H9 (cell line): ENCODE measurements at regions not wholly inside any gene's neighbourhood (a gene's known extent, or its start where the extent isn't known, plus 50 kb on each side); places are given as distances from the start of the nearest gene placed in this dataset.

Experiments
- DNase-seq: peaks from one replicate; pipeline ENCODE4 v3.0.0-alpha.2; 2017
- H2AFZ ChIP-seq: one replicate; pipeline ENCODE4 v1.6.1; 2013; ENCODE audit warnings: mild to moderate bottlenecking, low read length, control low read depth, moderate library complexity
- H2AK5ac ChIP-seq: 2 replicates; pipeline ENCODE4 v1.6.1; 2013; ENCODE audit warnings: low read length, control low read depth, mixed read lengths; ENCODE audit not compliant: insufficient read length
- H2BK120ac ChIP-seq: one replicate; pipeline ENCODE4 v1.6.1; 2013; ENCODE audit warnings: low read depth, mild to moderate bottlenecking, low read length, control low read depth, inconsistent platforms; ENCODE audit not compliant: poor library complexity, severe bottlenecking
- H2BK12ac ChIP-seq: 2 replicates; pipeline ENCODE4 v1.6.1; 2013; ENCODE audit warnings: low read length, control low read depth, mixed read lengths, low read depth; ENCODE audit not compliant: insufficient read length
- H2BK15ac ChIP-seq: 2 replicates; pipeline ENCODE4 v1.6.1; 2013; ENCODE audit warnings: low read depth, low read length, control low read depth
- H2BK20ac ChIP-seq: one replicate; pipeline ENCODE4 v1.6.1; 2013; ENCODE audit warnings: low read depth, mild to moderate bottlenecking, low read length, control low read depth, inconsistent platforms; ENCODE audit not compliant: poor library complexity, severe bottlenecking
- H2BK5ac ChIP-seq: 2 replicates; pipeline ENCODE4 v1.6.1; 2013; ENCODE audit warnings: low read length, control low read depth, mixed read lengths; ENCODE audit not compliant: insufficient read length
- H3K14ac ChIP-seq: 2 replicates; pipeline ENCODE4 v1.6.1; 2013; ENCODE audit warnings: low read length, control low read depth; ENCODE audit not compliant: insufficient read depth
- H3K18ac ChIP-seq: 2 replicates; pipeline ENCODE4 v1.6.1; 2013; ENCODE audit warnings: low read depth, mild to moderate bottlenecking, mixed read lengths, low read length, control low read depth; ENCODE audit not compliant: insufficient read length
- H3K23ac ChIP-seq: 2 replicates; pipeline ENCODE4 v1.6.1; 2013; ENCODE audit warnings: low read length, control low read depth, mixed read lengths, low read depth; ENCODE audit not compliant: insufficient read length
- H3K23me2 ChIP-seq: 2 replicates; pipeline ENCODE4 v1.6.1; 2013; ENCODE audit warnings: low read depth, mild to moderate bottlenecking, mixed read lengths, low read length, control low read depth; ENCODE audit not compliant: insufficient read length, poor library complexity, severe bottlenecking
- H3K27ac ChIP-seq: 2 replicates; pipeline ENCODE4 v1.5.1; 2013; ENCODE audit warnings: low read length, control low read depth, mixed read lengths, low read depth; ENCODE audit not compliant: insufficient read length
- H3K27me3 ChIP-seq: 2 replicates; pipeline ENCODE4 v1.6.1; 2013; ENCODE audit warnings: low read length, control low read depth, inconsistent platforms; ENCODE audit not compliant: insufficient read depth
- H3K4ac ChIP-seq: 2 replicates; pipeline ENCODE4 v1.6.1; 2013; ENCODE audit warnings: low read depth, mild to moderate bottlenecking, control low read depth, inconsistent platforms, low read length, moderate library complexity
- H3K4me1 ChIP-seq: 2 replicates; pipeline ENCODE4 v1.6.1; 2013; ENCODE audit warnings: low read length, control low read depth, inconsistent platforms; ENCODE audit not compliant: insufficient read depth
- H3K4me2 ChIP-seq: 2 replicates; pipeline ENCODE4 v1.6.1; 2013; ENCODE audit warnings: low read length, control low read depth, mixed read lengths; ENCODE audit not compliant: insufficient read length, insufficient read depth
- H3K56ac ChIP-seq: 2 replicates; pipeline ENCODE4 v1.6.1; 2013; ENCODE audit warnings: low read depth, mild to moderate bottlenecking, mixed read lengths, low read length, control low read depth; ENCODE audit not compliant: insufficient read length
- H3K79me1 ChIP-seq: 2 replicates; pipeline ENCODE4 v1.6.1; 2013; ENCODE audit warnings: low read depth, mild to moderate bottlenecking, moderate library complexity, low read length, control low read depth, inconsistent platforms; ENCODE audit not compliant: insufficient read depth, poor library complexity, severe bottlenecking
- H3K79me2 ChIP-seq: 2 replicates; pipeline ENCODE4 v1.6.1; 2013; ENCODE audit warnings: low read length, control low read depth, inconsistent platforms; ENCODE audit not compliant: insufficient read depth
- H3K9ac ChIP-seq: 2 replicates; pipeline ENCODE4 v1.6.1; 2013; ENCODE audit warnings: low read length, control low read depth, mixed read lengths; ENCODE audit not compliant: insufficient read length; ENCODE audit errors: extremely low read depth
- H3K9me3 ChIP-seq: one replicate; pipeline ENCODE4 v1.6.1; 2013; ENCODE audit warnings: low read depth, low read length, inconsistent platforms; ENCODE audit not compliant: control insufficient read depth
- H3T11ph ChIP-seq: one replicate; pipeline ENCODE4 v1.6.1; 2013; ENCODE audit warnings: mild to moderate bottlenecking, low read length, control low read depth, inconsistent platforms
- H4K20me1 ChIP-seq: one replicate; pipeline ENCODE4 v1.6.1; 2013; ENCODE audit not compliant: control insufficient read depth, insufficient read length, insufficient read depth
- H4K5ac ChIP-seq: 2 replicates; pipeline ENCODE4 v1.6.1; 2013; ENCODE audit warnings: low read depth, mild to moderate bottlenecking, mixed read lengths, low read length, control low read depth; ENCODE audit not compliant: insufficient read length
- H4K8ac ChIP-seq: replicated peaks from 2 replicates; pipeline ENCODE4 v1.6.1; 2013; ENCODE audit warnings: low read length, control low read depth, mixed read lengths, low read depth; ENCODE audit not compliant: insufficient read length
- H4K91ac ChIP-seq: 2 replicates; pipeline ENCODE4 v1.6.1; 2013; ENCODE audit warnings: low read depth, mild to moderate bottlenecking, moderate library complexity, mixed read lengths, low read length, control low read depth; ENCODE audit not compliant: insufficient read length
- H3K27ac Mint-ChIP-seq, 3 experiments: 2 replicates in 2 of 3; 3 replicates in 1 of 3; pipeline ENCODE4 v1.8.0; 2020 to 2021; ENCODE audit warnings: mixed read lengths in 3 of 3, mild to moderate bottlenecking in 1 of 3, moderate library complexity in 1 of 3
- H3K27me3 Mint-ChIP-seq: 2 replicates; pipeline ENCODE4 v1.8.0; 2021; ENCODE audit warnings: low read depth, mild to moderate bottlenecking, moderate library complexity, mixed read lengths
- H3K36me3 Mint-ChIP-seq, 3 experiments: 2 replicates in 2 of 3; 3 replicates in 1 of 3; pipeline ENCODE4 v1.8.0; 2020 to 2021; ENCODE audit warnings: low read depth in 3 of 3, mixed read lengths in 3 of 3; ENCODE audit not compliant: insufficient read depth in 1 of 3
- H3K4me1 Mint-ChIP-seq, 2 experiments: 2 replicates each; pipeline ENCODE4 v1.8.0; 2020; ENCODE audit warnings: mixed read lengths in 2 of 2
- H3K4me3 Mint-ChIP-seq, 2 experiments: 2 replicates in 1 of 2; 3 replicates in 1 of 2; pipeline ENCODE4 v1.8.0; 2020 to 2021; ENCODE audit warnings: mild to moderate bottlenecking in 2 of 2, mixed read lengths in 2 of 2, moderate library complexity in 1 of 2
- H3K9me3 Mint-ChIP-seq, 2 experiments: 2 replicates in 1 of 2; 3 replicates in 1 of 2; pipeline ENCODE4 v1.8.0; 2020; ENCODE audit warnings: mild to moderate bottlenecking in 2 of 2, mixed read lengths in 2 of 2, moderate library complexity in 1 of 2
- WGBS: extraction: QIAGEN DNeasy Blood & Tissue Kit; methylation state at CpG from one replicate; pipeline ENCODE4 v1.1.7; 2013; ENCODE audit warnings: missing lambda C conversion rate, low lambda C conversion rate, mixed read lengths; ENCODE audit not compliant: insufficient read length; ENCODE audit errors: extremely low coverage; 5-methylcytosine and 5-hydroxymethylcytosine counted together
- TF ChIP-seq, protein P1 (sequence below): fragments of 200-600 bp; sonication (generic); conservative IDR thresholded peaks from 3 replicates; pipeline ENCODE4 v1.8.0; 2021; ENCODE audit warnings: antibody characterized with exemption, mild to moderate bottlenecking

DNA sequence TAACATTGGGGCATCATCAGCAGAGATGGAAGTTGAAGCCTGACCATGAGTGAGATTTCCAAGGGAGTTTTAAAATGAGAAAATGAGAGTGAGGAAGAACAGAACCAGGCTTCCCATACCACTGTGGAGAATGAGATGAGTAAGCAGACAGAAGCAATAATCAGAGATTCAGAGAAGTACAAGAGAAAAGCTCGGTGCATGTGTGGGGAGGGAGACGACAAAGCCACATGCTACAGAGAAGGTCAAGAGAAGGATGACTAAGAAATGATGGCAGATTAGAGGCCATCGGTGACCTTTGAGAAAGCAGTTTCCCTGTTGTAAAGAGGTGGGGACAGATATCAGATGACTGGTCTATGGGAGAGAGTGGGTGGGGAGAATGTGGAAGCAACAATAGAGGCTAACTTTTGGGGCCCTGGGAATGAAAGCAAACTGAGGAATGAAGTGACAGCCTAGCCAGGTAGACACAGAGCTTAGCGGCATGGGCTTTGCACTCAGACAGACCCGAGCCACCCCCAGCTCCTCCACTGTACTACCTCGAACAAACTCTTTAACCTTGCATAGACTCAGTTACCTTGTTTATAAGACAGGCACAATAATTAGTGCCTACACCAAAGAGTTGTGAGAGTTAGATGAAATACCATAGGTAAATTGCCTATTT lies 207.7 kb downstream of the PIK3R1 start:
- WGBS, result no CpG with 5 or more reads among the region's 6 CpGs
- TF ChIP-seq, protein P1, sequence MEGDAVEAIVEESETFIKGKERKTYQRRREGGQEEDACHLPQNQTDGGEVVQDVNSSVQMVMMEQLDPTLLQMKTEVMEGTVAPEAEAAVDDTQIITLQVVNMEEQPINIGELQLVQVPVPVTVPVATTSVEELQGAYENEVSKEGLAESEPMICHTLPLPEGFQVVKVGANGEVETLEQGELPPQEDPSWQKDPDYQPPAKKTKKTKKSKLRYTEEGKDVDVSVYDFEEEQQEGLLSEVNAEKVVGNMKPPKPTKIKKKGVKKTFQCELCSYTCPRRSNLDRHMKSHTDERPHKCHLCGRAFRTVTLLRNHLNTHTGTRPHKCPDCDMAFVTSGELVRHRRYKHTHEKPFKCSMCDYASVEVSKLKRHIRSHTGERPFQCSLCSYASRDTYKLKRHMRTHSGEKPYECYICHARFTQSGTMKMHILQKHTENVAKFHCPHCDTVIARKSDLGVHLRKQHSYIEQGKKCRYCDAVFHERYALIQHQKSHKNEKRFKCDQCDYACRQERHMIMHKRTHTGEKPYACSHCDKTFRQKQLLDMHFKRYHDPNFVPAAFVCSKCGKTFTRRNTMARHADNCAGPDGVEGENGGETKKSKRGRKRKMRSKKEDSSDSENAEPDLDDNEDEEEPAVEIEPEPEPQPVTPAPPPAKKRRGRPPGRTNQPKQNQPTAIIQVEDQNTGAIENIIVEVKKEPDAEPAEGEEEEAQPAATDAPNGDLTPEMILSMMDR, result no peak
- Histone ChIP-seq H3K79me1 (no peaks in the 10 kb centered on the region), H4K20me1 (no peaks in the 10 kb centered on the region), H3K23me2 (no peaks in the 10 kb centered on the region), H3K4me2 (no peak overlapping the region), H4K91ac (no peak overlapping the region), H3T11ph (no peak overlapping the region), H4K5ac (no peak overlapping the region), H3K14ac (no peak overlapping the region), H2AFZ (no peak overlapping the region), H2BK120ac (no peak overlapping the region), H4K8ac (no peak overlapping the region), H2BK5ac (no peak overlapping the region), H3K4me1 (no peaks in the 10 kb centered on the region), H3K18ac (no peak overlapping the region), H3K79me2 (no peaks in the 10 kb centered on the region), H3K27me3 (no peaks in the 10 kb centered on the region), H3K56ac (no peak overlapping the region), H3K4ac (no peak overlapping the region), H3K9me3 (no peaks in the 10 kb centered on the region), H3K27ac (no peak overlapping the region), H2BK12ac (no peak overlapping the region), H2BK15ac (no peak overlapping the region), H2BK20ac (no peak overlapping the region), H2AK5ac (no peak overlapping the region), H3K23ac (no peak overlapping the region), H3K9ac (no peak overlapping the region)
- Mint-ChIP-seq H3K4me1 (peaks cover 0 to 6% of the 10 kb centered on the region in 2 experiments; a peak in 2 of 4 replicates), H3K4me3 (no peak overlapping the region), H3K27me3 (no peaks in the 10 kb centered on the region; the same call in 1 of the 2 replicates), H3K9me3 (no peaks in the 10 kb centered on the region), H3K27ac (no peak overlapping the region), H3K36me3 (no peaks in the 10 kb centered on the region; a peak in 1 of 7 replicates)
- DNase-seq, result no peak
